HT-29 (cell line): ENCODE measurements at regions not wholly inside any gene's neighbourhood (a gene's known extent, or its start where the extent isn't known, plus 50 kb on each side); places are given as distances from the start of the nearest gene placed in this dataset.

Experiments used
- DNase-seq: peaks from one replicate; pipeline ENCODE4 v3.0.0-alpha.2; 2015; ENCODE audit warnings: low spot score

- DNase-seq: no peak
Measured at GRCh38 chr6:14959324-14959885, 286.5 kb upstream of the JARID2 start.

GRCh38 chr6:14964556-14965270 lies 281.2 kb upstream of the JARID2 start:
- DNase-seq: no peak

DNA sequence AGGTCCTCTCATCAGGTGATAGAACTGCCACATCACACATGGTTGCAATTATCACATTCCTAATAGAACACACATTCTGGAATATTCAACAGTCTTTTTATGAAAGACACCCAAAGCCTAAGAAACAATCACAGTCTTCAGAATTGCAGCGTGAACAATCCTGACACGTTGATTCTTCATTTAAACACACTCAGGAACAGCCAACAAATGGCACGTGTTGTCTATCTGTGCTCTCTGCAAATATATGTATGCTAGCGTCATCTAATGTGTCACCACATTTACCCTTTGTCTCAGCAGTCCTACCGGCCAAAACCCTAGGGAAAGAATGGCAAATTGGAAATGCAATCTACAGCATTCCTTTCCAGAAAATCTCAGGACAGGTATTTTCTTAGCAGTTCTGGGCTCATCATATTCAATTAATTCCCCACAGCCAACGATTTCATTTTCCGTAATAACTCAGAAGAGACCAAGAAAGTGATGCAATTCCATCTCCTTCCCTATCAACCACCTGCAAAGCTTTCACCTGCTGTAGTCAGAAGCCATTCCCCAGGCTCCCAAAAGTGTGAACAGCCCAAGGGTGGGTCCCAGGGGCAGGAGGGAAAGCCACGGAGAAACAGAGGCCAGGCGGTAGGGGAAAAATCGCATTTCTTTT lies 280.3 kb upstream of the JARID2 start:
- no peak for DNase-seq

- DNase-seq: no peak
Measured at GRCh38 chr6:14966096-14966905, 279.6 kb upstream of the JARID2 start.

DNA sequence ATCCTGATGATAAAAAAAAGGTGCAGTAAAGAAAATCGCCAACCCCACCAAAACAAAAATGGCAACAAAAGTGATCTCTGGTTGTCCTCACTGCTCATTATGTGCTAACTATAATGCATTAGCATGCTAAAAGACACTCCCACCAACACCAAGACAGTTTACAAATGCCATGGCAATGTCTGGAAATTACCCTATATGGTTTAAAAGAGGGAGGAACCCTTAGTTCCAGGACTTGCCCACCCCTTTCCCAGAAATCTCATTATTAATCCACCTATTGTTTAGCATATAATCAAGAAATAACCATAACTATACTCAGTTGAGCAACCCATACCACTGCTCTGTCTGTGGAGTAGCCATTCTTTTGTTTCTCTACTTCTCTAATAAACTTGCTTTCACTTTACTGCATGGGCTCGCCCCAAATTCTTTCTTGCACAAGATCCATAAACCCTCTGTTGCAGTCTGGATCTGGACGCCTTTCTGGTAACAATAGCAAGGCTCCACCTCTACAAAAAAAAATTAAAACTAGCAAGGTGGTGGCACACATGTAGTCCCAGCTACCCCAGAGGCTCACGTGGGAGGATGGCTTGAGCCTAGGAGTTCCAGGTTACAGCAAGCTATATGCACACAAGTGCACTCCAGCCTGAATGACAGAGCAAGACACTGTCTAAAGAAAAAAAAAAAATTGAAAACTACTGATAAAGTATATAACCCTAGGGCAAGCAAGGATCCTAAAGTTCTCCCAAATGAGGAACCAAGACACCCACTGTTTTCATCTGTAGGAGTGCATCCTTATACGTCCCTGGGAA lies 278.8 kb upstream of the JARID2 start:
- no peak for DNase-seq

DNA sequence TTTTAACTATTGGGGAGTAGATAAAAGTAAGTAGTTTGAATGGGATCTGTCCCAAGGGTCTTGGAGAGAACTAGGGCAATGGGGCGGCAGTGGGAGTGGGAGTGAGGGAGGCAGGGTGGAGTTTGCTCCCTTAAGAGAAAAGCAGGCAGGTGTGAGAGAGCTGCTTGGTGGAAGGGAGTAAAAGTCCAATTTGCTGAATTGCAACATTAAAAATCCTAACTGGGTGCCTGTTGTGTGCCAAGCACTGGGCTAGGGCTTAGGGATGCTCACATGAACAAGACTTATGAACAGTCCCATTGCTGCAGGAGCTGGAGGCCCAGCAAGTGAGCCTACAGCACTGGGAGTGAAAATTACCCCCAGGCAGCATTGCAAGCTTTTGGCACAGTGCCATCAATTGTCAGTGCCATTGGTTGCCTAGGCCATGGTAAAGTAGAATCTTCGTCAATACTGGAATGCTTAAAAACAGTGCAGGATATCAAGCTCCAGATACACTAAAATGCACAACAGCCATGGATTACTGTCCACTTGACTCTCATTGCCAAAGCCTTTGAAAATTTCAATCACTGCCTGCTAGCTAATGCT lies 277.7 kb upstream of the JARID2 start:
- no peak for DNase-seq

DNA sequence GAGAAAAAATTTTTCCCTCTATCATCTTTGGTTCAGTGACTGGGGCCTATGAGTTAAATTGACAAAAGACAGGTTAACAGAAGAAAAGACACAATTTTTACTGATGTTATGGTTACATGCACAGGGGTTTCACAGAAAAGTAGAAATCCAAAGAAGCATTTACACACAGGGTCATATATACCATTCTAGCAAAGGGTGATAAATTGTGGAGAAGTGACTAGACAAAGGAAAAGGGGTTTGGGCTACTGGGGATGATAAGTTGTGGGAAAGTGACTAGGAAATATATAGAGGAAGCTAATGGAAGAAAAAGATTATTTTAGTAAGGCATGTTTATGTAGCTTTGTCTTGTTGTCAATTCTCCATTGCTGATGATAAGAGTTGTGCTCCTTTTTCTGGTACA lies 276.7 kb upstream of the JARID2 start:
- DNase-seq: no peak

DNA sequence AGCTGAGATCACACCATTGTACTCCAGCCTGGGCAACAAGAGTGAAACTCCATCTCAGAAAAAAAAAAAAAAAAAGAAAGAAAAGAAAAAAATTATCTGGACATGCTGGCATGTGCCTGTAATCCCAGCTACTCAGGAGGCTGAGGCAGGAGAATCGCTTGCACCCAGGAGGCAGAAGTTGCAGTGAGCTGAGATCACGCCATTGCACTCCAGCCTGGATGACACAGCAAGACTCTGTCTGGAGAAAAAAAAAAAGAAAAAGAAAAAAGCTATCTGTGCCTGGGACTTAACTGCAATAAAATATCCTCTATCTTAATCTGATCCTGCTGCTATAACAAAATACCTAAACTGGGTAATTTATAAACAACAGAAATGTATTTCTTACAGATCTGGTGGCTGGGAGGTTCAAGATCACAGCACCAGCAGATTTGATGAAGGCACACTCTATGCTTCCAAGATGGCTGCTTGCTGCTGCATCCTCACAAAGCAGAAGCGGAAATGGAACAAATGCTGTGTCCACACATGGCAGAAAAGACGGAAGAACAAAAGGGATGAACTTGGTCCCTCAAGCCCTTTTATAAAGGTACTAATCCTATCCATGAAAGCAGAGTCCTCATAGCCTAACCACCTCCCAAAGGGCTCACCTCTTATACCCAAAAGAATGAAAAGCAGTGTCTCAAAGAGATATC lies 273.3 kb upstream of the JARID2 start:
- DNase-seq: no peak

DNA sequence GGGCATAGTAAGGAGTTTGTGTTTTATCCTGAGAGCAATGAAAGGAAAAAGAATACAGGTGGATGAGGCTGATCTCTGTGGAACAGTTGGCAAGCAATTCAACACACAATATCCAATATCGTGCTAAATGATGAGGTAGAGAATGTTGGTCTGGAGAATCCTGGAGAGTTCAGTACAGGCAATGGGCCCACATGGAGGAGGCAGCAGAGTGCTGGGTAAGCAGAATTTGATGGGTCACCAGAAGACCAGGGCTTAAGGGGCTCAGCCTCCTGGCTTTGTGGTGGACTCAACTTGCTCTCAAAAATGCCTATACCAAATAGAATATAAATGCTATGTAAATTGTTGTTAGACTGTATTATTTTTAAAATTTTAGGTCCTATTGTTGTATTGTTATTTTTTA lies 271.5 kb upstream of the JARID2 start:
- DNase-seq: no peak

- DNase-seq: no peak
Measured at GRCh38 chr6:14974792-14975470, 270.9 kb upstream of the JARID2 start.

- DNase-seq: no peak
Measured at GRCh38 chr6:14975471-14975817, 270.4 kb upstream of the JARID2 start.

DNA sequence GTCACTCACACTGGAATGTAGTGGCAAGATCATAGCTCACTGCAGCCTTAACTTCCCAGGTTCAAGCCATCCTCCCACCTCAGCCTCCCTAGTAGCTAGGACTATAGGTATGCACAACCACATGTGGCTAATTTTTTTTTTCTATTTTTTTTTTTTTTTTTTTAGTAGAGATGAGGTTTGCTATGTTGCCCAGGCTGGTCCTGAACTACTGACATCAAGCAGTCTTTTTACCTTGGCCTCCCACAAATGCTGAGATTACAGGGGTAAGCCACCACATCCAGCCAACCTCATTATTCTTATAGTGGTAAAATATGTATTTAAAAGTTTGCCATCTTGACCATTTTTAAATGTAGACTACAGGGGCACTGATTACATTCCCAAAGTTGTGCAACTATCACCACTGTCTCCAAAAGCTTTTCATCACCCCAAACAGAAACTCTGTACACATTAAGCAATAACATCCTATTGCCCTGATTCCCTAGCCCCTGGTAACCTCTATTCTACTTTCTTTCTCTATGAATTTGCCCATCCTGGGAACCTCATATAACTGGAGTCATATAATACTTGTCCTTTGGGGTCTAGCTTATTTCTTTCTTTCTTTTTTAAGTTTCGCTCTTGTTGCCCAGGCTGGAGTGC lies 268.0 kb upstream of the JARID2 start:
- DNase-seq: no peak

GRCh38 chr6:14981960-14982359 lies 263.9 kb upstream of the JARID2 start:
- no peak for DNase-seq

- DNase-seq: no peak
Measured at GRCh38 chr6:14983599-14984518, 262.0 kb upstream of the JARID2 start.

- DNase-seq: no peak
Measured at GRCh38 chr6:14984519-14984853, 261.4 kb upstream of the JARID2 start.

- DNase-seq: no peak
Measured at GRCh38 chr6:14985366-14985765, 260.5 kb upstream of the JARID2 start.

DNA sequence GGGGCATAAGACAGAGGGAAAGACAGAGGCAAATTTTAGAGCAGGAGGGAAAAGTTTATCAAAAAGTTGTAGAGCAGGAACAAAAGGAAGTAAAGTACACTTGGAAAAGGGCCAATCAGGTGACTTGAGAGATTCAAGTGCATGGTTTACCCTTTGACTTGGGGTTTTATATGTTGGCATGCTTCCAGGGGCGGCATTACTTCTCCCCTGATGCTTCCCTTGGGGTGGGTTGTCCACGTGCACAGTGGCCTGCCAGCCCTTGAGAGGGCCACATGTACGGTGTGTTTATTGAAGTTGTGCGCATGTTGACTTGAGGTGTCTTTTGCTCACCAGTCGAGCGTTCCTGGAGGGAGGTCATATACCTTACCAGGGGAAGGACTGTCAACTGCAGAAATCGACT lies 259.5 kb upstream of the JARID2 start:
- DNase-seq: no peak

DNA sequence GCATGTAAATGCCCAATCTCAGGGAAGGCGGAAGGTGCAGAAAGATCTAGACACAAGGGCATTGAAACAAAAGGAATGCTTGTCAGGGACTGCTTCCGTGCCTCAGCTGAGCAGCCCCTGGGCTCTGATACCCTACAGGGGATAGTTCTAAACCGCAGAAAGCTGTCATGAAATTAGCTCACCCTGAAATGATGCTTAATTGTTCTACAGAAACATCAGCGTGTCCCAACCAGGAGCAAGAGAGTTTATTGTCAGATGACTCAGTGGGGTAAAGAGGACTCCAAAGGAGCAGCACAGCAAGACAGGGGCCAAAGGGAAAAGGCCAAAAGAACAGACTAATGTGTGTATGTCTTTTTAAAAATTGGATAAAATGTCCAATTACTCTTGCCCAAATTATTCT lies 258.4 kb upstream of the JARID2 start:
- DNase-seq: no peak

DNA sequence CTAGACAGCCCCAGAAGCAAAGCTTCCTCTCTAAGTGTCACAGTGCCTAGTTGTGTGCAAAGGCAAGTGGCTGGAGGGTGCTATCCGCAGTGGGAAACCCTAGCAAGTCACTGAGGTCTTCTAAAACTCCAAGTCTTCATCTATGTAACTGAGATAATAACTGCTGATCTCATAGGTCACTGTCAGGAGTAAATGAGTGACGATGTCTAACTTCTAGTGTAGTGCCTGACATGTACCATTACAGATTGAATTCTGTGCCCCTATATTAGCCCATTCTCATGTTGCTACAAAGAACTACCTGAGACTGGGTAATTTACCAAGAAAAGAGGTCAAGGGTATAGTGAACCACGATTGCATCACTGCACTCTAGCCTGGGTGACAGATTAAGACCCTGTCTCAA lies 253.5 kb upstream of the JARID2 start:
- DNase-seq: no peak
